Colonic mucosa (tissue), 4 donors: ENCODE measurements at regions not wholly inside any gene's neighbourhood (a gene's known extent, or its start where the extent isn't known, plus 50 kb on each side); places are given as distances from the start of the nearest gene placed in this dataset.
"Not testable (repeated sequence)": the region's sequence is repeated elsewhere in the genome, so short reads cannot be mapped to it uniquely, and the experiment has no call there.

Experiments
- DNase-seq: peaks from one replicate; pipeline ENCODE4 v3.0.0-alpha.2; 2020
- H3K27ac ChIP-seq: fragments of 200-600 bp; one replicate; pipeline ENCODE4 v1.8.0; 2021
- H3K27me3 ChIP-seq: fragments of 200-600 bp; one replicate; pipeline ENCODE4 v1.8.0; 2021
- H3K36me3 ChIP-seq: fragments of 200-600 bp; one replicate; pipeline ENCODE4 v1.8.0; 2021
- H3K4me1 ChIP-seq: fragments of 200-600 bp; one replicate; pipeline ENCODE4 v1.8.0; 2021; ENCODE audit warnings: mild to moderate bottlenecking
- H3K4me3 ChIP-seq: fragments of 200-600 bp; one replicate; pipeline ENCODE4 v1.8.0; 2021
- H3K9ac ChIP-seq, 2 donors: one replicate each; pipeline ENCODE4 v1.7.0; 2013; ENCODE audit warnings: control low read depth in 2 of 2, low read depth in 2 of 2, low read length in 2 of 2
- H3K9me3 ChIP-seq: fragments of 200-600 bp; one replicate; pipeline ENCODE4 v1.8.0; 2021
- CTCF ChIP-seq: fragments of 200-600 bp; IDR thresholded peaks from one replicate; pipeline ENCODE4 v1.8.0; 2022; ENCODE audit warnings: antibody characterized with exemption, mild to moderate bottlenecking
- intact Hi-C: fragments of 100-400 bp; cut with DNase I; formaldehyde crosslinking; loops from one replicate; pipeline ENCODE4 v1.14.1; 2022
- donor health status: healthy.
- donor health status: DM: no; HTN: no; CAD: no.
- donor health status: DM: no; HTN: no; CAD: no.

GRCh38 chrX:44742480-44743155 is 101.2 kb upstream of the DUSP21 start:
- Histone ChIP-seq H3K27me3 (peaks cover 10% of the 10 kb centered on the region), H3K9ac (no peak overlapping the region), H3K36me3 (no peaks in the 10 kb centered on the region), H3K4me1 (no peaks in the 10 kb centered on the region), H3K4me3 (no peak overlapping the region), H3K9me3 (no peaks in the 10 kb centered on the region), H3K27ac (no peak overlapping the region)
- peak; percentile 38 for DNase-seq
- intact Hi-C loops = no loop called here
- no peak for TF ChIP-seq CTCF

- DNase-seq, H3K9ac ChIP-seq, H3K4me3 ChIP-seq, H3K4me1 ChIP-seq, H3K36me3 ChIP-seq, H3K9me3 ChIP-seq, H3K27ac ChIP-seq, intact Hi-C loops: not testable (repeated sequence)
- H3K27me3 ChIP-seq = peaks cover 11% of the 10 kb centered on the region
Observed at GRCh38 chrX:44741859-44742258, 102.0 kb upstream of the DUSP21 start.

- H3K4me3 ChIP-seq, H3K27ac ChIP-seq, intact Hi-C loops, H3K36me3 ChIP-seq, H3K9me3 ChIP-seq, H3K4me1 ChIP-seq, H3K9ac ChIP-seq, DNase-seq: not testable (repeated sequence)
- H3K27me3 ChIP-seq = peaks cover 11% of the 10 kb centered on the region
Observed at GRCh38 chrX:44741458-44741857, 102.4 kb upstream of the DUSP21 start.

- Histone ChIP-seq H3K27me3 (peaks cover 16% of the 10 kb centered on the region), H3K36me3 (no peaks in the 10 kb centered on the region), H3K4me3 (no peak overlapping the region), H3K9me3 (no peaks in the 10 kb centered on the region), H3K9ac (no peak overlapping the region), H3K4me1 (no peaks in the 10 kb centered on the region), H3K27ac (no peak overlapping the region)
- no peak for TF ChIP-seq CTCF
- DNase-seq = no peak
- intact Hi-C loops = no loop called here
Observed at GRCh38 chrX:44735498-44735897, 108.3 kb upstream of the DUSP21 start.

- no peak overlapping the region for H3K9ac ChIP-seq
- no peaks in the 10 kb centered on the region for H3K9me3 ChIP-seq
- intact Hi-C loops = no loop called here
- no peaks in the 10 kb centered on the region for H3K4me1 ChIP-seq
- H3K36me3 ChIP-seq = no peaks in the 10 kb centered on the region
- no peak for DNase-seq
- TF ChIP-seq CTCF = no peak
- no peak overlapping the region for H3K4me3 ChIP-seq
- peaks cover 16% of the 10 kb centered on the region for H3K27me3 ChIP-seq
- no peak overlapping the region for H3K27ac ChIP-seq
Observed at GRCh38 chrX:44733931-44734330, 109.9 kb upstream of the DUSP21 start.

GRCh38 chrX:44731160-44731559 is 112.7 kb upstream of the DUSP21 start:
- Histone ChIP-seq H3K36me3 (no peaks in the 10 kb centered on the region), H3K27me3 (peaks cover 5% of the 10 kb centered on the region), H3K9ac (no peak overlapping the region), H3K4me1 (no peaks in the 10 kb centered on the region), H3K9me3 (no peaks in the 10 kb centered on the region), H3K27ac (no peak overlapping the region), H3K4me3 (no peak overlapping the region)
- TF ChIP-seq CTCF = no peak
- no peak for DNase-seq
- intact Hi-C loops = no loop called here
